HCT116 (cell line): ENCODE measurements at regions not wholly inside any gene's neighbourhood (a gene's known extent, or its start where the extent isn't known, plus 50 kb on each side); places are given as distances from the start of the nearest gene placed in this dataset.

ENCODE experiments used
- ATAC-seq: fragments of 200-7000 bp; cut with Tn5 transposase; 2 replicates; pipeline ENCODE4 v1.9.1; 2020; ENCODE audit warnings: mild to moderate bottlenecking, moderate library complexity
- BruUV-seq: library from RNA; stranded (reverse); fragments of 400-500 nt; replicated peaks from 2 replicates; lab custom pipeline; 2021; lab: Mats Ljungman, UMichigan
- CTCF ChIA-PET: fragments of 300-600 bp; sonication (Branson Sonifier 250); formaldehyde crosslinking; loops from one replicate; lab custom pipeline; 2021; ENCODE audit warnings: antibody characterized with exemption; lab: Charles Lee
- POLR2A ChIA-PET: fragments of 300-600, 350-600 bp; sonication (Branson Sonifier 250); formaldehyde crosslinking; loops from one replicate; lab custom pipeline; 2021; ENCODE audit warnings: antibody characterized with exemption; lab: Charles Lee
- RAD21 ChIA-PET, 2 experiments: fragments of 300-600 bp; sonication (Branson Sonifier 250); formaldehyde crosslinking; loops; one replicate each; lab custom pipeline; 2023; ENCODE audit warnings: low total read pairs in 2 of 2; ENCODE audit not compliant: uncharacterized antibody in 2 of 2, unreplicated experiment in 2 of 2, low non-redundant PET in 1 of 2; lab: Charles Lee
- DNase-seq: peaks from one replicate; pipeline ENCODE4 v3.0.0-alpha.2; 2010; ENCODE audit warnings: low read depth, low spot score
- H2AFZ ChIP-seq: fragments of 200-600 bp; shearing (Covaris generic), sonication (generic); 2 replicates; pipeline ENCODE4 v1.6.1; 2017; ENCODE audit warnings: low read depth, mixed run types, mixed read lengths, antibody characterized with exemption, low read length; ENCODE audit not compliant: poor library complexity, severe bottlenecking
- H3K27ac ChIP-seq: 2 replicates; pipeline ENCODE4 v1.5.1; 2012; ENCODE audit warnings: low read depth, low read length
- H3K27me3 ChIP-seq: fragments of 200-600 bp; sonication (generic); 2 replicates; pipeline ENCODE4 v1.6.1; 2016; ENCODE audit warnings: mixed run types, low read length, mixed read lengths; ENCODE audit not compliant: insufficient read depth
- H3K36me3 ChIP-seq, 2 experiments: fragments of 200-500 bp in 1 of 2; fragments of 200-600 bp in 1 of 2; sonication (Bioruptor generic) in 1 of 2; sonication (generic) in 1 of 2; 2 replicates each; pipeline versions ENCODE4 v1.5.1 to v1.6.1; 2014 to 2016; ENCODE audit warnings: low read length in 2 of 2, inconsistent platforms in 1 of 2, mixed read lengths in 1 of 2, mixed run types in 1 of 2; ENCODE audit not compliant: insufficient read depth in 2 of 2, control insufficient read depth in 1 of 2
- H3K4me1 ChIP-seq, 2 experiments: fragments of 200-600 bp in 1 of 2; sonication (generic) in 1 of 2; 2 replicates each; pipeline versions ENCODE4 v1.5.1 to v1.6.1; 2012 to 2017; ENCODE audit warnings: low read length in 2 of 2, inconsistent platforms in 1 of 2, mild to moderate bottlenecking in 1 of 2, mixed read lengths in 1 of 2, mixed run types in 1 of 2, moderate library complexity in 1 of 2; ENCODE audit not compliant: insufficient read depth in 2 of 2, control insufficient read depth in 1 of 2
- H3K4me2 ChIP-seq: fragments of 200-600 bp; sonication (generic); 2 replicates; pipeline ENCODE4 v1.6.1; 2017; ENCODE audit warnings: mixed run types, low read length, mixed read lengths
- H3K4me3 ChIP-seq, 2 experiments: fragments of 200-600 bp in 1 of 2; sonication (generic) in 1 of 2; replicated peaks in 1 of 2; 2 replicates each; pipeline ENCODE4 v1.5.1; 2011 to 2016; ENCODE audit warnings: low read length in 2 of 2, control low read depth in 1 of 2, low read depth in 1 of 2, mild to moderate bottlenecking in 1 of 2, mixed read lengths in 1 of 2, mixed run types in 1 of 2
- H3K79me2 ChIP-seq: fragments of 200-600 bp; sonication (generic); 2 replicates; pipeline ENCODE4 v1.6.1; 2017; ENCODE audit warnings: mild to moderate bottlenecking, mixed run types, low read length, moderate library complexity, mixed read lengths; ENCODE audit not compliant: insufficient read depth
- H3K9ac ChIP-seq: fragments of 200-600 bp; sonication (generic); 2 replicates; pipeline ENCODE4 v1.6.1; 2016; ENCODE audit warnings: low read length, mixed read lengths
- H3K9me2 ChIP-seq: fragments of 200-600 bp; sonication (generic), shearing (Covaris generic); 2 replicates; pipeline ENCODE4 v1.6.1; 2017; ENCODE audit warnings: mixed run types, mild to moderate bottlenecking, moderate library complexity; ENCODE audit not compliant: insufficient read depth
- H3K9me3 ChIP-seq, 2 experiments: fragments of 200-500 bp in 1 of 2; fragments of 200-600 bp in 1 of 2; sonication (Bioruptor generic) in 1 of 2; sonication (generic) in 1 of 2; 2 replicates each; pipeline ENCODE4 v1.6.1; 2014 to 2017; ENCODE audit warnings: low read length in 2 of 2, mixed read lengths in 2 of 2, inconsistent platforms in 1 of 2, low read depth in 1 of 2, mild to moderate bottlenecking in 1 of 2, mixed run types in 1 of 2, moderate library complexity in 1 of 2; ENCODE audit not compliant: control insufficient read depth in 1 of 2, insufficient read depth in 1 of 2
- H4K20me1 ChIP-seq: fragments of 200-600 bp; sonication (generic), shearing (Covaris generic); 2 replicates; pipeline ENCODE4 v1.6.1; 2017; ENCODE audit warnings: mixed run types, mild to moderate bottlenecking, moderate library complexity; ENCODE audit not compliant: insufficient read depth
- CBX3 ChIP-seq: IDR thresholded peaks from 2 replicates; pipeline ENCODE4 v1.6.1; 2012; ENCODE audit warnings: low read depth
- CEBPB ChIP-seq: IDR thresholded peaks from 2 replicates; pipeline ENCODE4 v1.6.1; 2012; ENCODE audit warnings: low read depth
- ELF1 ChIP-seq: IDR thresholded peaks from 2 replicates; pipeline ENCODE4 v1.6.1; 2012; ENCODE audit warnings: low read depth, borderline replicate concordance
- EZH2 ChIP-seq: fragments of 200-600 bp; sonication (generic); IDR thresholded peaks from 2 replicates; pipeline ENCODE4 v1.6.1; 2017; ENCODE audit warnings: antibody characterized with exemption, mixed run types
- POLR2A ChIP-seq: IDR thresholded peaks from 2 replicates; pipeline ENCODE4 v1.7.0; 2011; ENCODE audit warnings: borderline replicate concordance; ENCODE audit not compliant: insufficient read depth, insufficient read length; ENCODE audit errors: extremely low read depth
- YY1 ChIP-seq: IDR thresholded peaks from 2 replicates; pipeline ENCODE4 v1.6.1; 2011; ENCODE audit warnings: low read length, low read depth, moderate library complexity, mild to moderate bottlenecking; ENCODE audit not compliant: insufficient replicate concordance; ENCODE audit errors: extremely low read depth
- ZNF274 ChIP-seq: fragments of 200-500 bp; sonication (Bioruptor generic); IDR thresholded peaks from 2 replicates; pipeline ENCODE4 v1.6.1; 2014; ENCODE audit warnings: mild to moderate bottlenecking, low read depth, low read length, inconsistent platforms
- intact Hi-C: fragments of 100-400 bp; cut with micrococcal nuclease; formaldehyde crosslinking; loops from 2 replicates; pipeline ENCODE4 v1.10.0; 2022
- TF ChIP-seq, protein P1 (sequence below): IDR thresholded peaks from 2 replicates; pipeline ENCODE4 v1.6.1; 2012
- TF ChIP-seq, protein P2 (sequence below), 3 experiments: fragments of 200-600 bp in 1 of 3; sonication (generic) in 1 of 3; IDR thresholded peaks in 2 of 3; conservative IDR thresholded peaks in 1 of 3; 2 replicates each; pipeline ENCODE4 v1.5.1; 2012 to 2017; ENCODE audit warnings: low read depth in 2 of 3, low read length in 2 of 3, antibody characterized with exemption in 1 of 3, borderline replicate concordance in 1 of 3, control low read depth in 1 of 3, mild to moderate bottlenecking in 1 of 3, mixed read lengths in 1 of 3, mixed run types in 1 of 3, moderate library complexity in 1 of 3; ENCODE audit not compliant: insufficient read depth in 1 of 3

- Histone ChIP-seq H3K9me2 (no peaks in the 10 kb centered on the region), H3K79me2 (no peaks in the 10 kb centered on the region), H3K4me3 (no peak overlapping the region), H2AFZ (no peak overlapping the region), H3K9ac (no peak overlapping the region), H3K27me3 (no peaks in the 10 kb centered on the region; the same call in 1 of the 2 replicates), H3K4me2 (no peak overlapping the region), H3K36me3 (no peaks in the 10 kb centered on the region), H3K4me1 (peaks cover 23 to 50% of the 10 kb centered on the region in 2 experiments)
- BruUV-seq, result no TSS peak
- RAD21 ChIA-PET, result no interaction called here
- CTCF ChIA-PET, result no interaction called here
- TF ChIP-seq ELF1, result no peak
- no peak for TF ChIP-seq CEBPB
- TF ChIP-seq, protein P1, sequence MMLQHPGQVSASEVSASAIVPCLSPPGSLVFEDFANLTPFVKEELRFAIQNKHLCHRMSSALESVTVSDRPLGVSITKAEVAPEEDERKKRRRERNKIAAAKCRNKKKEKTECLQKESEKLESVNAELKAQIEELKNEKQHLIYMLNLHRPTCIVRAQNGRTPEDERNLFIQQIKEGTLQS, result no peak
- TF ChIP-seq, all 23 proteins: peak for 0
- DNase-seq (no peak), ATAC-seq (no peak)
- no peaks in the 10 kb centered on the region for H3K9me3 ChIP-seq
- POLR2A ChIA-PET, result no interaction called here
- no peaks in the 10 kb centered on the region for H4K20me1 ChIP-seq
- H3K27ac ChIP-seq, result no peak overlapping the region
- intact Hi-C loops, result no loop called here
These were observed 283.8 kb downstream of the CDC5L start for GRCh38 chr6:44671333-44671732.

DNA sequence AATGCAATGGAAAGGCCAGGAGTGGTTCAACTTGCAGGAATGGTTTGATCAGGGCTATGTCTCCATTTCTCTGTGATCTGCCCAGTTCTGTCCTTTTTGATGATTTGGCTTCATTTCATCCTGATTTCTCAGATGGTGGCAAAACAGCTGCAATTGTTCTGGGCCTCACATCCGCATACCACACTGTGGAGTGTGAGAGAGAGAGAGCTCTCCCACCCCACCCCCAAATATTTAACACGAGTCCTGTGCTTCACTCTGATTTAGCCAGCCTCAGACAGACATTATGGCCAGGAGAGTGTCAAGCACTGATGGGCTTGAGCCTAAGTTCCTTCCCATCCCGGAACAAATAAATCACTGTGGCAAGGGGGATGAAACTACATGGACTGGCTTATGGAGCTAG, 284.6 kb downstream of the CDC5L start:
- ATAC-seq (no peak), DNase-seq (no peak)
- no TSS peak for BruUV-seq
- Histone ChIP-seq H2AFZ (no peak overlapping the region), H3K27me3 (no peaks in the 10 kb centered on the region; the same call in 1 of the 2 replicates), H3K4me1 (peaks cover 18 to 46% of the 10 kb centered on the region in 2 experiments), H3K4me3 (no peak overlapping the region), H4K20me1 (no peaks in the 10 kb centered on the region), H3K4me2 (no peak overlapping the region), H3K36me3 (no peaks in the 10 kb centered on the region), H3K9me3 (no peaks in the 10 kb centered on the region), H3K79me2 (no peaks in the 10 kb centered on the region), H3K9ac (no peak overlapping the region), H3K9me2 (no peaks in the 10 kb centered on the region), H3K27ac (no peak overlapping the region)
- TF ChIP-seq YY1 (no peak), POLR2A (no peak), ZNF274 (no peak), EZH2 (no peak), CBX3 (no peak)
- TF ChIP-seq, protein P1, result no peak
- TF ChIP-seq, protein P2, sequence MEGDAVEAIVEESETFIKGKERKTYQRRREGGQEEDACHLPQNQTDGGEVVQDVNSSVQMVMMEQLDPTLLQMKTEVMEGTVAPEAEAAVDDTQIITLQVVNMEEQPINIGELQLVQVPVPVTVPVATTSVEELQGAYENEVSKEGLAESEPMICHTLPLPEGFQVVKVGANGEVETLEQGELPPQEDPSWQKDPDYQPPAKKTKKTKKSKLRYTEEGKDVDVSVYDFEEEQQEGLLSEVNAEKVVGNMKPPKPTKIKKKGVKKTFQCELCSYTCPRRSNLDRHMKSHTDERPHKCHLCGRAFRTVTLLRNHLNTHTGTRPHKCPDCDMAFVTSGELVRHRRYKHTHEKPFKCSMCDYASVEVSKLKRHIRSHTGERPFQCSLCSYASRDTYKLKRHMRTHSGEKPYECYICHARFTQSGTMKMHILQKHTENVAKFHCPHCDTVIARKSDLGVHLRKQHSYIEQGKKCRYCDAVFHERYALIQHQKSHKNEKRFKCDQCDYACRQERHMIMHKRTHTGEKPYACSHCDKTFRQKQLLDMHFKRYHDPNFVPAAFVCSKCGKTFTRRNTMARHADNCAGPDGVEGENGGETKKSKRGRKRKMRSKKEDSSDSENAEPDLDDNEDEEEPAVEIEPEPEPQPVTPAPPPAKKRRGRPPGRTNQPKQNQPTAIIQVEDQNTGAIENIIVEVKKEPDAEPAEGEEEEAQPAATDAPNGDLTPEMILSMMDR (IDR thresholded peaks at IDR 0.05 in 2 of 3, conservative IDR thresholded peaks at IDR 0.05 in 1 of 3; ENCODE audit: borderline replicate concordance in 1 of 3, insufficient read depth in 1 of 3, low read depth in 2 of 3, low read length in 2 of 3), result no peak
- ChIA-PET CTCF (interaction anchor here (0.7 kb wide), 1 partner anchor 20 kb away, joined by 3 read pairs; no protein-coding TSS in a partner anchor), RAD21 (no interaction called here), POLR2A (no interaction called here)
- intact Hi-C loops, result no loop called here
